GM23338 (cell line): ENCODE measurements at regions not wholly inside any gene's neighbourhood (a gene's known extent, or its start where the extent isn't known, plus 50 kb on each side); places are given as distances from the start of the nearest gene placed in this dataset.

Source experiments
- ATAC-seq: fragments of 200-7000 bp; cut with Tn5 transposase; 3 replicates; pipeline ENCODE4 v1.9.1; 2020
- DNase-seq: peaks from one replicate; pipeline ENCODE4 v3.0.0-alpha.2; 2015; ENCODE audit warnings: low spot score
- H2AFZ ChIP-seq: fragments of 200-600 bp; sonication (generic); 2 replicates; pipeline ENCODE4 v1.8.0; 2016; ENCODE audit warnings: antibody characterized with exemption, mild to moderate bottlenecking, moderate library complexity
- H3F3A ChIP-seq: fragments of 200-600 bp; sonication (generic); replicated peaks from 2 replicates; pipeline ENCODE4 v1.8.0; 2017; ENCODE audit warnings: antibody characterized with exemption, mixed run types, low read depth
- H3K27ac ChIP-seq: fragments of 200-600 bp; sonication (generic); 2 replicates; pipeline ENCODE4 v1.6.1; 2016; ENCODE audit warnings: low read depth
- H3K27me3 ChIP-seq: fragments of 200-600 bp; sonication (generic); 2 replicates; pipeline ENCODE4 v1.8.0; 2016; ENCODE audit warnings: mild to moderate bottlenecking, mixed run types, moderate library complexity; ENCODE audit not compliant: insufficient read depth
- H3K36me3 ChIP-seq: fragments of 200-600 bp; sonication (generic); 2 replicates; pipeline ENCODE4 v1.8.0; 2016; ENCODE audit warnings: mild to moderate bottlenecking; ENCODE audit not compliant: insufficient read depth
- H3K4me1 ChIP-seq: fragments of 200-600 bp; sonication (generic); 2 replicates; pipeline ENCODE4 v1.8.0; 2016; ENCODE audit warnings: mild to moderate bottlenecking, moderate library complexity; ENCODE audit not compliant: insufficient read depth
- H3K4me2 ChIP-seq: fragments of 200-600 bp; sonication (generic); 2 replicates; pipeline ENCODE4 v1.7.1; 2017; ENCODE audit warnings: mixed run types
- H3K4me3 ChIP-seq: fragments of 200-600 bp; sonication (generic); 2 replicates; pipeline ENCODE4 v1.6.1; 2016; ENCODE audit warnings: mixed run types
- H3K79me2 ChIP-seq: fragments of 200-600 bp; sonication (generic); replicated peaks from 2 replicates; pipeline ENCODE4 v1.8.0; 2017; ENCODE audit warnings: mild to moderate bottlenecking; ENCODE audit not compliant: insufficient read depth
- H3K9me2 ChIP-seq: fragments of 200-600 bp; sonication (generic); 2 replicates; pipeline ENCODE4 v1.8.0; 2017; ENCODE audit not compliant: insufficient read depth
- H4K20me1 ChIP-seq: fragments of 200-600 bp; sonication (generic); replicated peaks from 2 replicates; pipeline ENCODE4 v1.8.0; 2017; ENCODE audit warnings: mild to moderate bottlenecking; ENCODE audit not compliant: insufficient read depth
- H3K27ac Mint-ChIP-seq: 2 replicates; pipeline ENCODE4 v1.8.0; 2020; ENCODE audit warnings: inconsistent platforms, mild to moderate bottlenecking, moderate library complexity, mixed read lengths
- H3K27me3 Mint-ChIP-seq: 3 replicates; pipeline ENCODE4 v1.8.0; 2022; ENCODE audit warnings: low read depth, mild to moderate bottlenecking, moderate library complexity, mixed read lengths, inconsistent platforms; ENCODE audit not compliant: insufficient read depth, poor library complexity
- H3K36me3 Mint-ChIP-seq: 3 replicates; pipeline ENCODE4 v1.8.0; 2021; ENCODE audit warnings: low read depth, mild to moderate bottlenecking, inconsistent platforms, moderate library complexity, mixed read lengths
- H3K4me1 Mint-ChIP-seq: 3 replicates; pipeline ENCODE4 v1.8.0; 2020; ENCODE audit warnings: mild to moderate bottlenecking, inconsistent platforms, mixed read lengths
- H3K4me3 Mint-ChIP-seq: 3 replicates; pipeline ENCODE4 v1.8.0; 2021; ENCODE audit warnings: moderate library complexity, mild to moderate bottlenecking, inconsistent platforms, mixed read lengths
- H3K9me3 Mint-ChIP-seq: 3 replicates; pipeline ENCODE4 v1.8.0; 2020; ENCODE audit warnings: moderate library complexity, mild to moderate bottlenecking, inconsistent platforms, mixed read lengths
- CREB1 ChIP-seq: fragments of 250-450 bp; sonication (Bioruptor Pico); IDR thresholded peaks from 2 replicates; pipeline ENCODE4 v1.5.0; 2020; ENCODE audit warnings: low read depth, mild to moderate bottlenecking, moderate library complexity
- CTCF ChIP-seq, 2 experiments: fragments of 200-600 bp in 1 of 2; sonication (generic) in 1 of 2; conservative IDR thresholded peaks; 2 replicates each; pipeline versions ENCODE4 v1.5.1 to v1.6.1; 2016 to 2017; ENCODE audit warnings: antibody characterized with exemption in 2 of 2, low read depth in 2 of 2, mild to moderate bottlenecking in 2 of 2, moderate library complexity in 1 of 2
- ETS1 ChIP-seq: IDR thresholded peaks from 2 replicates; pipeline ENCODE4 v1.6.1; 2016; ENCODE audit warnings: antibody characterized with exemption
- EZH2 ChIP-seq: fragments of 200-600 bp; sonication (generic); IDR thresholded peaks from one replicate; pipeline ENCODE4 v1.8.0; 2017; ENCODE audit warnings: antibody characterized with exemption, mild to moderate bottlenecking, low read depth; ENCODE audit not compliant: unreplicated experiment
- EZH2phosphoT487 ChIP-seq: fragments of 200-600 bp; sonication (generic); IDR thresholded peaks from one replicate; pipeline ENCODE4 v1.8.1; 2018; ENCODE audit warnings: antibody characterized with exemption; ENCODE audit not compliant: unreplicated experiment
- JUNB ChIP-seq: IDR thresholded peaks from one replicate; pipeline ENCODE4 v1.6.1; 2016; ENCODE audit warnings: antibody characterized with exemption; ENCODE audit not compliant: unreplicated experiment
- NANOG ChIP-seq: IDR thresholded peaks from 2 replicates; pipeline ENCODE4 v1.6.1; 2016; ENCODE audit warnings: antibody characterized with exemption, borderline replicate concordance
- POLR2AphosphoS5 ChIP-seq: IDR thresholded peaks from 2 replicates; pipeline ENCODE4 v1.6.1; 2016; ENCODE audit warnings: antibody characterized with exemption, low read depth
- STAT1 ChIP-seq: IDR thresholded peaks from one replicate; pipeline ENCODE4 v1.6.1; 2016; ENCODE audit warnings: antibody characterized with exemption; ENCODE audit not compliant: unreplicated experiment
- ZNF114 ChIP-seq: fragments of 250-450 bp; sonication (Bioruptor Pico); IDR thresholded peaks from 2 replicates; pipeline ENCODE4 v1.5.0; 2020; ENCODE audit warnings: mild to moderate bottlenecking, moderate library complexity
- ZNF331 ChIP-seq: fragments of 250-450 bp; sonication (Bioruptor Pico); IDR thresholded peaks from 2 replicates; pipeline ENCODE4 v1.5.0; 2020; ENCODE audit warnings: low read depth, mild to moderate bottlenecking, moderate library complexity
- TF ChIP-seq, protein P1 (sequence below): IDR thresholded peaks from one replicate; pipeline ENCODE4 v1.6.1; 2018; ENCODE audit warnings: antibody characterized with exemption; ENCODE audit not compliant: unreplicated experiment
- TF ChIP-seq, protein P2 (sequence below): fragments of 250-450 bp; sonication (Bioruptor Pico); IDR thresholded peaks from 2 replicates; pipeline ENCODE4 v1.5.0; 2020; ENCODE audit warnings: mild to moderate bottlenecking, moderate library complexity

- H3K9me3 Mint-ChIP-seq: peaks cover 3% of the 10 kb centered on the region; the same call in 1 of the 3 replicates
- H4K20me1 ChIP-seq: no peaks in the 10 kb centered on the region
- no peaks in the 10 kb centered on the region for H3K4me1 ChIP-seq
- no peak overlapping the region for H3K4me3 Mint-ChIP-seq
- no peak for DNase-seq
- H3K4me3 ChIP-seq: no peak overlapping the region
- no peaks in the 10 kb centered on the region for H3K36me3 ChIP-seq
- TF ChIP-seq ZNF331 (CRISPR knock-in tag) (no peak), POLR2AphosphoS5 (no peak), CTCF (conservative IDR thresholded peaks at IDR 0.05; ENCODE audit: low read depth in 2 of 2) (no peak), EZH2phosphoT487 (no peak), JUNB (no peak), NANOG (no peak), STAT1 (no peak), ZNF114 (CRISPR knock-in tag) (no peak), CREB1 (no peak), EZH2 (no peak), ETS1 (no peak)
- TF ChIP-seq, protein P1, sequence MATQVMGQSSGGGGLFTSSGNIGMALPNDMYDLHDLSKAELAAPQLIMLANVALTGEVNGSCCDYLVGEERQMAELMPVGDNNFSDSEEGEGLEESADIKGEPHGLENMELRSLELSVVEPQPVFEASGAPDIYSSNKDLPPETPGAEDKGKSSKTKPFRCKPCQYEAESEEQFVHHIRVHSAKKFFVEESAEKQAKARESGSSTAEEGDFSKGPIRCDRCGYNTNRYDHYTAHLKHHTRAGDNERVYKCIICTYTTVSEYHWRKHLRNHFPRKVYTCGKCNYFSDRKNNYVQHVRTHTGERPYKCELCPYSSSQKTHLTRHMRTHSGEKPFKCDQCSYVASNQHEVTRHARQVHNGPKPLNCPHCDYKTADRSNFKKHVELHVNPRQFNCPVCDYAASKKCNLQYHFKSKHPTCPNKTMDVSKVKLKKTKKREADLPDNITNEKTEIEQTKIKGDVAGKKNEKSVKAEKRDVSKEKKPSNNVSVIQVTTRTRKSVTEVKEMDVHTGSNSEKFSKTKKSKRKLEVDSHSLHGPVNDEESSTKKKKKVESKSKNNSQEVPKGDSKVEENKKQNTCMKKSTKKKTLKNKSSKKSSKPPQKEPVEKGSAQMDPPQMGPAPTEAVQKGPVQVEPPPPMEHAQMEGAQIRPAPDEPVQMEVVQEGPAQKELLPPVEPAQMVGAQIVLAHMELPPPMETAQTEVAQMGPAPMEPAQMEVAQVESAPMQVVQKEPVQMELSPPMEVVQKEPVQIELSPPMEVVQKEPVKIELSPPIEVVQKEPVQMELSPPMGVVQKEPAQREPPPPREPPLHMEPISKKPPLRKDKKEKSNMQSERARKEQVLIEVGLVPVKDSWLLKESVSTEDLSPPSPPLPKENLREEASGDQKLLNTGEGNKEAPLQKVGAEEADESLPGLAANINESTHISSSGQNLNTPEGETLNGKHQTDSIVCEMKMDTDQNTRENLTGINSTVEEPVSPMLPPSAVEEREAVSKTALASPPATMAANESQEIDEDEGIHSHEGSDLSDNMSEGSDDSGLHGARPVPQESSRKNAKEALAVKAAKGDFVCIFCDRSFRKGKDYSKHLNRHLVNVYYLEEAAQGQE: no peak
- TF ChIP-seq, protein P2, sequence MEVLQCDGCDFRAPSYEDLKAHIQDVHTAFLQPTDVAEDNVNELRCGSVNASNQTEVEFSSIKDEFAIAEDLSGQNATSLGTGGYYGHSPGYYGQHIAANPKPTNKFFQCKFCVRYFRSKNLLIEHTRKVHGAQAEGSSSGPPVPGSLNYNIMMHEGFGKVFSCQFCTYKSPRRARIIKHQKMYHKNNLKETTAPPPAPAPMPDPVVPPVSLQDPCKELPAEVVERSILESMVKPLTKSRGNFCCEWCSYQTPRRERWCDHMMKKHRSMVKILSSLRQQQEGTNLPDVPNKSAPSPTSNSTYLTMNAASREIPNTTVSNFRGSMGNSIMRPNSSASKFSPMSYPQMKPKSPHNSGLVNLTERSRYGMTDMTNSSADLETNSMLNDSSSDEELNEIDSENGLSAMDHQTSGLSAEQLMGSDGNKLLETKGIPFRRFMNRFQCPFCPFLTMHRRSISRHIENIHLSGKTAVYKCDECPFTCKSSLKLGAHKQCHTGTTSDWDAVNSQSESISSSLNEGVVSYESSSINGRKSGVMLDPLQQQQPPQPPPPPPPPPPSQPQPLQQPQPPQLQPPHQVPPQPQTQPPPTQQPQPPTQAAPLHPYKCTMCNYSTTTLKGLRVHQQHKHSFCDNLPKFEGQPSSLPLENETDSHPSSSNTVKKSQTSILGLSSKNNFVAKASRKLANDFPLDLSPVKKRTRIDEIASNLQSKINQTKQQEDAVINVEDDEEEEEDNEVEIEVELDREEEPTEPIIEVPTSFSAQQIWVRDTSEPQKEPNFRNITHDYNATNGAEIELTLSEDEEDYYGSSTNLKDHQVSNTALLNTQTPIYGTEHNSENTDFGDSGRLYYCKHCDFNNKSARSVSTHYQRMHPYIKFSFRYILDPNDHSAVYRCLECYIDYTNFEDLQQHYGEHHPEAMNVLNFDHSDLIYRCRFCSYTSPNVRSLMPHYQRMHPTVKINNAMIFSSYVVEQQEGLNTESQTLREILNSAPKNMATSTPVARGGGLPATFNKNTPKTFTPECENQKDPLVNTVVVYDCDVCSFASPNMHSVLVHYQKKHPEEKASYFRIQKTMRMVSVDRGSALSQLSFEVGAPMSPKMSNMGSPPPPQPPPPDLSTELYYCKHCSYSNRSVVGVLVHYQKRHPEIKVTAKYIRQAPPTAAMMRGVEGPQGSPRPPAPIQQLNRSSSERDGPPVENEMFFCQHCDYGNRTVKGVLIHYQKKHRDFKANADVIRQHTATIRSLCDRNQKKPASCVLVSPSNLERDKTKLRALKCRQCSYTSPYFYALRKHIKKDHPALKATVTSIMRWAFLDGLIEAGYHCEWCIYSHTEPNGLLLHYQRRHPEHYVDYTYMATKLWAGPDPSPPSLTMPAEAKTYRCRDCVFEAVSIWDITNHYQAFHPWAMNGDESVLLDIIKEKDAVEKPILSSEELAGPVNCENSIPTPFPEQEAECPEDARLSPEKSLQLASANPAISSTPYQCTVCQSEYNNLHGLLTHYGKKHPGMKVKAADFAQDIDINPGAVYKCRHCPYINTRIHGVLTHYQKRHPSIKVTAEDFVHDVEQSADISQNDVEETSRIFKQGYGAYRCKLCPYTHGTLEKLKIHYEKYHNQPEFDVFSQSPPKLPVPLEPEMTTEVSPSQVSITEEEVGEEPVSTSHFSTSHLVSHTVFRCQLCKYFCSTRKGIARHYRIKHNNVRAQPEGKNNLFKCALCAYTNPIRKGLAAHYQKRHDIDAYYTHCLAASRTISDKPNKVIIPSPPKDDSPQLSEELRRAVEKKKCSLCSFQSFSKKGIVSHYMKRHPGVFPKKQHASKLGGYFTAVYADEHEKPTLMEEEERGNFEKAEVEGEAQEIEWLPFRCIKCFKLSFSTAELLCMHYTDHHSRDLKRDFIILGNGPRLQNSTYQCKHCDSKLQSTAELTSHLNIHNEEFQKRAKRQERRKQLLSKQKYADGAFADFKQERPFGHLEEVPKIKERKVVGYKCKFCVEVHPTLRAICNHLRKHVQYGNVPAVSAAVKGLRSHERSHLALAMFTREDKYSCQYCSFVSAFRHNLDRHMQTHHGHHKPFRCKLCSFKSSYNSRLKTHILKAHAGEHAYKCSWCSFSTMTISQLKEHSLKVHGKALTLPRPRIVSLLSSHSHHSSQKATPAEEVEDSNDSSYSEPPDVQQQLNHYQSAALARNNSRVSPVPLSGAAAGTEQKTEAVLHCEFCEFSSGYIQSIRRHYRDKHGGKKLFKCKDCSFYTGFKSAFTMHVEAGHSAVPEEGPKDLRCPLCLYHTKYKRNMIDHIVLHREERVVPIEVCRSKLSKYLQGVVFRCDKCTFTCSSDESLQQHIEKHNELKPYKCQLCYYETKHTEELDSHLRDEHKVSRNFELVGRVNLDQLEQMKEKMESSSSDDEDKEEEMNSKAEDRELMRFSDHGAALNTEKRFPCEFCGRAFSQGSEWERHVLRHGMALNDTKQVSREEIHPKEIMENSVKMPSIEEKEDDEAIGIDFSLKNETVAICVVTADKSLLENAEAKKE (CRISPR knock-in tag): no peak
- H3K27me3 ChIP-seq: no peaks in the 10 kb centered on the region
- no peaks in the 10 kb centered on the region for H3K36me3 Mint-ChIP-seq
- no peak overlapping the region for H3K4me2 ChIP-seq
- no peak overlapping the region for H2AFZ ChIP-seq
- ATAC-seq: no peak
- no peak overlapping the region for H3K27ac Mint-ChIP-seq
- H3K27ac ChIP-seq: no peak overlapping the region
- H3K9me2 ChIP-seq: no peaks in the 10 kb centered on the region; the same call in 1 of the 2 replicates
- H3K4me1 Mint-ChIP-seq: no peaks in the 10 kb centered on the region
- peaks cover 2% of the 10 kb centered on the region for H3K27me3 Mint-ChIP-seq
- no peaks in the 10 kb centered on the region for H3K79me2 ChIP-seq
- no peaks in the 10 kb centered on the region for H3F3A ChIP-seq
These were observed 268.6 kb downstream of the QKI start for GRCh38 chr6:163683105-163683622.
